T-helper 2 cell (primary cell): ENCODE measurements at regions not wholly inside any gene's neighbourhood (a gene's known extent, or its start where the extent isn't known, plus 50 kb on each side); places are given as distances from the start of the nearest gene placed in this dataset.

ENCODE experiments used
- DNase-seq, 5 experiments: peaks; one replicate each; pipeline versions ENCODE4 v3.0.0 to v3.0.0-alpha.2; 2012 to 2022

- no peak for DNase-seq
Observed at GRCh38 chr6:134866563-134866962, 83.3 kb downstream of the ALDH8A1 start.

GRCh38 chr6:134864558-134864957 lies 85.3 kb downstream of the ALDH8A1 start:
- no peak for DNase-seq

- DNase-seq = no peak
Observed at GRCh38 chr6:134863763-134864510, 86.0 kb downstream of the ALDH8A1 start.

- no peak for DNase-seq
Observed at GRCh38 chr6:134854366-134854765, 95.5 kb downstream of the ALDH8A1 start.

GRCh38 chr6:134853111-134854055 lies 96.5 kb downstream of the ALDH8A1 start:
- DNase-seq = no peak

GRCh38 chr6:134851548-134851947 lies 98.4 kb downstream of the ALDH8A1 start:
- no peak for DNase-seq

- DNase-seq = no peak
Observed at GRCh38 chr6:134850721-134851305, 99.1 kb downstream of the ALDH8A1 start.

GRCh38 chr6:134849920-134850447 lies 99.9 kb downstream of the ALDH8A1 start:
- DNase-seq = no peak

- DNase-seq = no peak
Observed at GRCh38 chr6:134848076-134848475, 101.8 kb downstream of the ALDH8A1 start.

- DNase-seq = no peak
Observed at GRCh38 chr6:134846865-134847264, 103.0 kb downstream of the ALDH8A1 start.

- no peak for DNase-seq
Observed at GRCh38 chr6:134846031-134846430, 103.9 kb downstream of the ALDH8A1 start.

- no peak for DNase-seq
Observed at GRCh38 chr6:134844120-134844519, 105.8 kb downstream of the ALDH8A1 start.

- no peak for DNase-seq
Observed at GRCh38 chr6:134840086-134840867, 109.6 kb downstream of the ALDH8A1 start.

- no peak for DNase-seq
Observed at GRCh38 chr6:134835993-134836392, 113.9 kb downstream of the ALDH8A1 start.

- no peak for DNase-seq
Observed at GRCh38 chr6:134830940-134831339, 119.0 kb downstream of the ALDH8A1 start.

- no peak for DNase-seq
Observed at GRCh38 chr6:134830194-134830593, 119.7 kb downstream of the ALDH8A1 start.

GRCh38 chr6:134828641-134829040 lies 121.3 kb downstream of the ALDH8A1 start:
- DNase-seq = no peak

- DNase-seq = no peak
Observed at GRCh38 chr6:134826889-134827737, 122.8 kb downstream of the ALDH8A1 start.

GRCh38 chr6:134823710-134824034 lies 126.2 kb downstream of the ALDH8A1 start:
- no peak for DNase-seq

GRCh38 chr6:134822920-134823709 lies 126.8 kb downstream of the ALDH8A1 start:
- DNase-seq = peak in 2 of 5 experiments; percentile 15 to 51
